Left ventricle myocardium inferior (tissue), 1 donor: ENCODE measurements at regions not wholly inside any gene's neighbourhood (a gene's known extent, or its start where the extent isn't known, plus 50 kb on each side); places are given as distances from the start of the nearest gene placed in this dataset.

Source experiments
- DNase-seq: peaks from one replicate; pipeline ENCODE4 v3.0.0-alpha.2; 2020
- H3K27ac ChIP-seq: fragments of 200-600 bp; replicated peaks from 2 replicates; pipeline ENCODE4 v1.8.0; 2021
- H3K27me3 ChIP-seq: fragments of 200-600 bp; 2 replicates; pipeline ENCODE4 v1.8.0; 2021; ENCODE audit warnings: low read depth
- H3K36me3 ChIP-seq: fragments of 200-600 bp; 2 replicates; pipeline ENCODE4 v1.8.0; 2021
- H3K4me1 ChIP-seq: fragments of 200-600 bp; 2 replicates; pipeline ENCODE4 v1.8.0; 2021
- H3K4me3 ChIP-seq: fragments of 200-600 bp; 2 replicates; pipeline ENCODE4 v1.8.0; 2021; ENCODE audit warnings: mild to moderate bottlenecking, moderate library complexity
- H3K9me3 ChIP-seq: fragments of 200-600 bp; replicated peaks from 2 replicates; pipeline ENCODE4 v1.8.0; 2021
- intact Hi-C: fragments of 100-400 bp; cut with micrococcal nuclease; formaldehyde crosslinking; loops from one replicate; pipeline ENCODE4 v1.11.0; 2022
- TF ChIP-seq, protein P1 (sequence below): fragments of 200-600 bp; IDR thresholded peaks from 2 replicates; pipeline ENCODE4 v1.8.0; 2021; ENCODE audit warnings: antibody characterized with exemption, mild to moderate bottlenecking, borderline replicate concordance
- donor health status: DM: no; HTN: yes; CAD: no; lungs with severe emphysema.

GRCh38 chr4:100288811-100289529 is 98.7 kb upstream of the DDIT4L start:
- TF ChIP-seq, protein P1, sequence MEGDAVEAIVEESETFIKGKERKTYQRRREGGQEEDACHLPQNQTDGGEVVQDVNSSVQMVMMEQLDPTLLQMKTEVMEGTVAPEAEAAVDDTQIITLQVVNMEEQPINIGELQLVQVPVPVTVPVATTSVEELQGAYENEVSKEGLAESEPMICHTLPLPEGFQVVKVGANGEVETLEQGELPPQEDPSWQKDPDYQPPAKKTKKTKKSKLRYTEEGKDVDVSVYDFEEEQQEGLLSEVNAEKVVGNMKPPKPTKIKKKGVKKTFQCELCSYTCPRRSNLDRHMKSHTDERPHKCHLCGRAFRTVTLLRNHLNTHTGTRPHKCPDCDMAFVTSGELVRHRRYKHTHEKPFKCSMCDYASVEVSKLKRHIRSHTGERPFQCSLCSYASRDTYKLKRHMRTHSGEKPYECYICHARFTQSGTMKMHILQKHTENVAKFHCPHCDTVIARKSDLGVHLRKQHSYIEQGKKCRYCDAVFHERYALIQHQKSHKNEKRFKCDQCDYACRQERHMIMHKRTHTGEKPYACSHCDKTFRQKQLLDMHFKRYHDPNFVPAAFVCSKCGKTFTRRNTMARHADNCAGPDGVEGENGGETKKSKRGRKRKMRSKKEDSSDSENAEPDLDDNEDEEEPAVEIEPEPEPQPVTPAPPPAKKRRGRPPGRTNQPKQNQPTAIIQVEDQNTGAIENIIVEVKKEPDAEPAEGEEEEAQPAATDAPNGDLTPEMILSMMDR: no peak
- Histone ChIP-seq H3K4me1 (peaks cover 8% of the 10 kb centered on the region), H3K4me3 (no peak overlapping the region), H3K27ac (no peak overlapping the region), H3K9me3 (no peaks in the 10 kb centered on the region), H3K27me3 (no peaks in the 10 kb centered on the region), H3K36me3 (no peaks in the 10 kb centered on the region)
- DNase-seq: no peak
- intact Hi-C loops: no loop called here

DNA sequence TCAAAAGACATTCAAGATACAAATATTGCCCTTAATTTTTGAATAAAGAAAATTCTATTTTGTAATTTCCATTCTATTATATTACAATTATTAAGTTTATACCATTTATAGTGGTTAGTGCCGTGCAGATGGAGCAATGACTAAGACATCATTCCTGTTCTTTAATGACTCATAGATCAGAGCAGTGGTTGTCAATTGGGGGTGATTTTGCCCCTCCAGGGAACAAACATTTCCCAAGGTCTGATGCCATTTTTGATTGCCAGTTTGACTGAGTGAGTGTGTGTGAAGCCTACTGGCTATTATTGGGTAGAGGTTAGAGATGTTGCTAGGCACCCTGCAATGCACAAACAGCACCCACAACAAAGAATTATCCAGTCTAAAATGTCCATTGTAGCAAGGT is 97.9 kb upstream of the DDIT4L start:
- Histone ChIP-seq H3K4me1 (peaks cover 8% of the 10 kb centered on the region), H3K9me3 (no peaks in the 10 kb centered on the region), H3K4me3 (no peak overlapping the region), H3K36me3 (no peaks in the 10 kb centered on the region), H3K27ac (no peak overlapping the region), H3K27me3 (no peaks in the 10 kb centered on the region)
- TF ChIP-seq, protein P1: no peak
- intact Hi-C loops: no loop called here
- DNase-seq: no peak

DNA sequence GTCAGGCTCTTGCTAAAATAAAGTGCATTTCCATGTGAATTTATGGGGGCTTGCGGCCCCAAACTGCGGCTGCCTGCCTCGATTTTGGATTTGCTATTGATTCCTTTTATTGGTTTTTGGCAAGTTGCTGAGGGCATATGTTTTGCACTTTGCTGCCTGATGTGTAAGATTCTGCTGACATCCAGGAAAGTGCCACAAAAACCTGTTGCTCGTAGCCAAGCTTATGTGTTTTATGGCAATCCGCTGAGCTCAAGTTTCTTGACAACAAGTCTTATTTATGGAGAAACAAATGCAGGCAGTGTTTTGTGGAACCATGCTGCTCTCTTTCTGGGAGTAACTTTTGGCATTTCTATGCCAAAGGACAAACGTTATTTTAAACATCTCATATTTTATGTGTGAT is 97.3 kb upstream of the DDIT4L start:
- Histone ChIP-seq H3K4me3 (no peak overlapping the region), H3K27ac (no peak overlapping the region), H3K9me3 (no peaks in the 10 kb centered on the region), H3K4me1 (peaks cover 8% of the 10 kb centered on the region), H3K27me3 (no peaks in the 10 kb centered on the region), H3K36me3 (no peaks in the 10 kb centered on the region)
- intact Hi-C loops: no loop called here
- TF ChIP-seq, protein P1: no peak
- DNase-seq: no peak

DNA sequence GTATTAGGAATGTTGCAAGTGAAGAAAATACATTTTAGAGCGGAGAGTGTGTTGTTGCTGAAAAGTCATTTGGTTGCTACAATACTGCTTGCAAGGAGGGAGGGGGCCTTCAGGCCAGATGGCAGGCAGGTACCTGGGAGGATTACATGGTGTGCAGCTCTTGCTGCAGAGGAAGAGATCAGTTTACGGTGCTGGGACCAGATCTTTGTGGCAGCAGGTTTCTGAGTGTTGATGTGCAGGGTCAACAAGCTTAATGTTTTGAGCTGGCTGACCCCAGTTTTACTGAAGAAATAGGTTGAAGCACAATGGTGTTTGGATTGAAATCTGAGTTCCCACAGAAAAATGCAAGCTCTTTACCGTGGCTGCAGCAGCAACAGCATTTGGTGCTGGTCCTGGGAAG is 96.4 kb upstream of the DDIT4L start:
- no peak for DNase-seq
- Histone ChIP-seq H3K27ac (no peak overlapping the region), H3K4me1 (peaks cover 8% of the 10 kb centered on the region), H3K9me3 (no peaks in the 10 kb centered on the region), H3K27me3 (no peaks in the 10 kb centered on the region), H3K36me3 (no peaks in the 10 kb centered on the region), H3K4me3 (no peak overlapping the region)
- TF ChIP-seq, protein P1: no peak
- intact Hi-C loops: no loop called here

- H3K4me1 ChIP-seq: peaks cover 4% of the 10 kb centered on the region
- intact Hi-C loops: no loop called here
- no peaks in the 10 kb centered on the region for H3K9me3 ChIP-seq
- DNase-seq: no peak
- H3K27me3 ChIP-seq: no peaks in the 10 kb centered on the region
- H3K27ac ChIP-seq: no peak overlapping the region
- no peaks in the 10 kb centered on the region for H3K36me3 ChIP-seq
- H3K4me3 ChIP-seq: no peak overlapping the region
- TF ChIP-seq, protein P1: no peak
These were observed 94.9 kb upstream of the DDIT4L start for GRCh38 chr4:100285121-100285520.
